CD4-positive, alpha-beta T cell treated with Interleukin-17A for 4 hours (primary cell): ENCODE measurements at regions not wholly inside any gene's neighbourhood (a gene's known extent, or its start where the extent isn't known, plus 50 kb on each side); places are given as distances from the start of the nearest gene placed in this dataset.

ENCODE experiments used
- DNase-seq: peaks from one replicate; pipeline ENCODE4 v3.0.0-alpha.2; 2020; ENCODE audit warnings: mixed read lengths

DNA sequence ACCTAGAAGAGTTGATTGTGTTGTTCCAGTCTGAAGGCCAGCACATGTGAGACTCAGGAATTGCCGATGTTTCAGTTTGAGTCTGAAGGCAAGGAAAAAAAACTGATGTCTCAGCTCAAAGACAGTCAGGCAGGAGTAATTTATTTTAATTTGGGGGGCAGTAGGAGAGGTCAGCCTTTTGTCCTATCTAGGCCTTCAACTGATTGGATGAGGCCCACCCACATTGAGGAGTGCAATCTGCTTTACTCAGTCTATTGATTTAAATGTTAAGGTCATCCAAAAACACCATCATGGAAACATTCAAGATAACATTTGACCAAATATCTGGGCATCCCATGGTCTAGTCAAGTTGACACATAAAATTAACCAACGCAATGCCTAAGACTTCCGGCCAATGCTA lies 288.9 kb downstream of the CDK5RAP2 start:
- no peak for DNase-seq

- DNase-seq, result no peak
Measured at GRCh38 chr9:120289990-120290975, 289.7 kb downstream of the CDK5RAP2 start.

GRCh38 chr9:120289098-120289497 lies 290.9 kb downstream of the CDK5RAP2 start:
- no peak for DNase-seq

DNA sequence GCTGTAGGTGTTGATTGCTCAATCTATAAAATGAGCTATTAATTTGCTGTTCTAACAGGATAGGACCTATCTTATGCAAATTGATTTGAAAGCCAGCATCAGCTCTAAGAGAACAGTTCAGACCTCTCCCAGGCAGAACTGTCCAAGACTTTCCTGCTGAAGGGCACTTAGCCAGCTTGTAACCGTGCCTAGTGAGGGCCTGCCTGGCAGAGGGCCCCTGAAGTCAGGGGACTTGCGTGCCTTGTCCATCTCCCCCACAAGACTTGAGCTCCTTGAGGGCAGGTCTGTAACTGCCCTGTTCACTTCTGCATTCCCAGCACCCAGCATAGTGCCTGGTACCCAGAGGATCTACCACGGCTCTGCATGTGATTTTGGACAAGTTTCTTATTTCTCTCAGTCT lies 293.4 kb downstream of the CDK5RAP2 start:
- DNase-seq, result no peak

- DNase-seq, result no peak
Measured at GRCh38 chr9:120284821-120285220, 295.1 kb downstream of the CDK5RAP2 start.

DNA sequence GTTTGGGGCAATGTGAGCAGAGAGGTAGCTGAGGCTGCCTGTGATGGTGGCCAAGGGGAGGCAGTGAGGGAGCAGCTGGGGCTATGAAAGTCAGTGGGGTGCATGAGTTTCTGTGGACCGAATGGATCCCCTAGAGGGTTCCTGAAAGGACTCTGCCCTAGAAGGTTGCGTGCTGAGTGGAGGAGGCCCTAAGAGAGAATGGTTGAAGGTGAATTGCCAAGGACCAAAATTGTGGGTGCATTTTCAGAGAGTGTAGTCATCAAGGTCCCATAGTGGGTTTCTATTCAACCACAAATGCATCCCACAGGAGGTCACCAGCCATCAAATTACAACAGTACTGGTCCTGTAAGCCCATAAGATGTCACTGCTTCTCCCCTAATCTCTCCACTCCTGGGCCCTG lies 298.3 kb downstream of the CDK5RAP2 start:
- DNase-seq, result no peak

DNA sequence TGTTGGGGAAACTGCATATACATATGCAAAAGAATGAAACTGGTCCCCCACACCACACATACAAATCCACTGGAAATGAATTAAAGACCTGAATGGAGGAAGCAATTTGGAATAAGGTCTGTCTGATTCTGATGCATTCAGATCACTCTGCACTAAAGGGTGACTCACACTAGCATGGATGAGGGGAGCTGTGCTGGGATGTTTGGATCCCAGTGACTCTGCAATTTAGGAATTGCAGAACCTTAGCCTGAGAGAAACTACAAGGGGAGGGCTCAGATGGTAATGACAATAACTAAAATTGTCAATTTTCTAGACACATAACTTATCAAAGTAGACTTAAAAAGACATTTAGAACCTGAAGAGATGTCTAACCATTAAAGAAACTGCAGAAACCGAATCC lies 312.0 kb downstream of the CDK5RAP2 start:
- no peak for DNase-seq

DNA sequence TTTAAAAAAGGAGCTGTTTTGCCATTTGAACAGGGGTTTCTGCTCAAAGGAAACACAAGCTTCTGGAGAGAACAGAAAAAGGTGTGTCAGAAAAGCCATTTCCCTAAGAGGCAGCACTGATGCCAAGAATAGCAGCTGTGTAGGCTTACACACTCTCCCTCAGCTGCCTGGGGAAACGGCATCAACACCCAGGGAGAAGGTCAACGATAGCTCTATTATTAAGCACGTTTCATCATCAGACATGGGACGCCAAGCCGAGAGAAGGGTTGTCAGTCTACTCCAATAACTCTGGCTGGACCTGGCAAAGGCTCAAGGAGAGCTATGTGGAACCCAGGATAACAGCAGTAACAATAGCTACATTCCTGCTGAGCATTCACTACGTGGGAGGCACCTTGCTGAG lies 314.2 kb downstream of the CDK5RAP2 start:
- no peak for DNase-seq

DNA sequence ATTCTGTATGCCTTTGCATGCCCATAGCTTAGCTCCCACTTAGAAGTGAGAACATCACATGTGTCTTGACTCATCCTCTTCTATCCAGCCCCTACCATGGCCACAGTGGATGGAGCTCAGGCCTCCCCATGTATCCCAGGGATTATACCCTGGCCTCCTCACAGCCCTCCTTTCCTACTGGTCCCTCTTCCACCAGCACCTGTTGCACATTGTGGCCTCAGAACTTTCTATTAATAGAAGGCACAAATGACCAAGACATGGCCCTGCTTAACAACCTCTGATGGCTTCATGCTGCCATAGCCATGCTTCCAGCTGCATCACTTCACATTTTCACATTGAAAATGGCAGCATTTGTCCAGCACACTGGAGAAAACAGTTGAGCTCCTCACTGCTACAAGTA lies 315.4 kb downstream of the CDK5RAP2 start:
- DNase-seq, result no peak

GRCh38 chr9:120263836-120264235 lies 316.1 kb downstream of the CDK5RAP2 start:
- DNase-seq, result no peak

- no peak for DNase-seq
Measured at GRCh38 chr9:120261419-120261818, 318.5 kb downstream of the CDK5RAP2 start.

GRCh38 chr9:120259100-120259499 lies 320.9 kb downstream of the CDK5RAP2 start:
- DNase-seq, result no peak

DNA sequence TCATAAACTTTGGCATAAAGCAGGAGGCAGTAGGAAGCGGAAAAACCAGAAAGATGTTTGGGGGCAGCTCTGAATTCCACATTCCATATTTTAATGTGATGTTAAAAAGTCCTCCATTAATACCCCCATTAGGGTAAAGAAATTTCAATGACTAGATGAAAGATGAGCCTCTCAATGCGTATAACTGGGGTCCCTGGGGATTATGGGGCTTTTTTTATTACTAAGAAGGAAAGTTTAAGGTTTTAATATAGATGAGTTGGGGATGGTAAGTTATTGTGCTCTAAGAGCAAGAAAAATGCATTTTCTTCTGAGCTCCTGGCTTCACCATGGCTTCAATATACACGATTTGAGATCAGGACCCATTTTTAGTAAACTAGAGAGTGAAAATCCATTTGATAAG lies 321.9 kb downstream of the CDK5RAP2 start:
- no peak for DNase-seq

GRCh38 chr9:120257483-120257882 lies 322.5 kb downstream of the CDK5RAP2 start:
- no peak for DNase-seq

- DNase-seq, result no peak
Measured at GRCh38 chr9:120256146-120256545, 323.8 kb downstream of the CDK5RAP2 start.

DNA sequence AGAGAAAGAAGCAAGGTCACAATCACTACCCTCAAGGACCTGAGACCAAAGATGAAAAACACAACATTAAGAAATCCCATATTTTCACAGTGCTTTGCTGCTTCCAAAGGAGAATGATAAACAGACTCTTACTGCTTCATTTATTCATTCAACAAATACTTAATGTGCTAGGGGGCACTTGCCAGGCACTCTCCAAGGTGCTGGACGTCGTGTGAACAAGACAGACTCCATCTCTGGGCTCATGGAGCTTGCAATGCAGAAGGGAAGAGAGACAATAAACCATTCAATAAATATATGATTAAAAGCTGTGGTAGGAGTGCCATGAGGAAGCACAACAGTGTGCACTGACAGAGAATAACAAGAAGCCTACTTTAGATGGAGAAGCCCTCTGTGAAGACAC lies 327.7 kb downstream of the CDK5RAP2 start:
- no peak for DNase-seq

DNA sequence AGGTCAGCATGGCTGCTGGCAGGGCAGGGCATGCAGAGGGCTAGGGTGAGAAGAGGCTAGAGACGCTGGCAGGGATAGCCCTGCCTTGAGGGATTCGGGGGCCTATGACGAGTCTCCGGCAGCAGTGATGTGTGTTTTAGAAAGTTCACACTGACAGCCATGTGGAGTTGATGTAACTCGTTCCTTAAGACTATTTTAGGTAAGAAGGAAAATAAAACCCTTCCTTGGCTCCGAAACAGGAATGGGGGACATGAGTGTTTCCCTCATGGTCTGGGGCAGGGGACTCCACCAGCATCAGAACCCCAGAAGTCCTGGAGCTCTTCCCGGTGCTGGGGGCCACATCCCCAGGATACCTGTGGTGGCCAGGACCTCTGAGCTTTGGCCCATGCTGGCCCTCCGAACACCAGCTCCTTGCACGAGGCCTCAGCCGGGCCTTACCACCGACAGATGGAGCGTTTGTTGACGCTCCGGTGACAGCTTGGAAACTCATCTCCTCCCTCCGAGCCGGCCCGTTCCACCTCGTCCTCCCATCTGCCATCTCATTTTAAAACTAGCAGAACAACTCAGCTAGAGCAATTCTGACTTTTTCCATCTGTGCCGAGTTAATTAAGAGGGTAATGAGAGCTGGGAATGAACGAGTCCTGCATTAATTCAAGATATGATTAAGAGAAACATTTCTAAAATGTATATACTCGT lies 337.7 kb downstream of the CDK5RAP2 start:
- no peak for DNase-seq

- no peak for DNase-seq
Measured at GRCh38 chr9:120236596-120236995, 343.4 kb downstream of the CDK5RAP2 start.

- no peak for DNase-seq
Measured at GRCh38 chr9:120235081-120235480, 344.9 kb downstream of the CDK5RAP2 start.

DNA sequence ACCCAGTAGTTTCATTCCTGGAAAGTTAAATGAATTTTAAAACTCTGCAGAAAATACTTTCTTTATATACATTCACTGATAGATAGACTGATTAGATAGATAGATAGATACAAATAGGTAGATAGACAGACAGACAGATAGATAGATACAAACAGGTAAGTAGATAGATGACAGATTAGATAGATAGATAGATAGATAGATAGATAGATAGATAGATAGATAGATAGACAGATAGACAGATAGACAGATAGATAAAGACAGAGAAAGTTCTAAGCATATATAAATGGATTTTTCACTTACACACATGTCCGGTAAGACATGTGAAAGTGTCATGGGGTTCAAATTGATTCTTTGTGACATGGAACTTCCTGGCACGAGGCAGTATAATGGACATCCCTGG lies 349.7 kb downstream of the CDK5RAP2 start:
- no peak for DNase-seq

GRCh38 chr9:120221844-120222243 lies 358.1 kb downstream of the CDK5RAP2 start:
- no peak for DNase-seq

DNA sequence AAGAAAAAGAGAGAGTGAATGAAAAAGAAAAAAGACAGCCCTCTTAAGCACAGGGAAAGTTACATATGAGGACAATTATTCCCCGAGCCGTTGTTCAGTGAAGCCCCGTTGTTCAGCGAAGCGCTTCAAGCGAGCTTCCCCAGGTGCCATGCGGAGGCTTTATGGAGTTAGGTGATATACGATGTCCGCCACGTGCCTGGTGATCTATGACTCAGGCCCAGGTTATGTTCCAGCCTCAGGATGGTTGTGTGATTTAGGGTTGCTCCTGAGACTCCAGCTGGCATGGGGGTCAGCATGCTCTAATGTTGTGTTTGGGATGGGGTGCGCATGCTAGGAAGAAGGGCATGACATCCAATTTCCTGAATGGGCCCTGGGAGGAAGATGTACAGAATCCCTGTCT lies 365.6 kb downstream of the CDK5RAP2 start:
- no peak for DNase-seq

DNA sequence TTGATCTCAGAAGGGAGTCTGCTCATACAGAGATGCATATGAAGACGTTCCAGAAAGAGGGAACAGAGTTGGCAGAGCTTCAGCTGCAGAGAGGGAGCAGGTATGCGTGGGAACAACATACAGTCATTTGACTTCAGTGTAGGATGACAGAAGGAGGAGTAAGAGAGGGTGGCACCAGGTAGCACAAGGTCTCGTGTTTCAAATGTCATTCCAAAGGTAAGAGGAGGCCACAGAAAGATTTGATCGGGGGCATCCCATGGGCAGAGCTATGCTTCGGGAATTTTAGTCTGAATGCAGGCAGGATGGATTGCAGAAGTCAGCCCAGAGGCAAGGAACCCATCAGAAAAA lies 367.1 kb downstream of the CDK5RAP2 start:
- DNase-seq, result no peak

GRCh38 chr9:120212153-120212852 lies 367.7 kb downstream of the CDK5RAP2 start:
- DNase-seq, result no peak
